Epithelial cell of esophagus (primary cell): ENCODE measurements at regions not wholly inside any gene's neighbourhood (a gene's known extent, or its start where the extent isn't known, plus 50 kb on each side); places are given as distances from the start of the nearest gene placed in this dataset.

Experiments
- DNase-seq: peaks from one replicate; pipeline ENCODE4 v3.0.0; 2010; ENCODE audit warnings: low read depth
- H3K4me3 ChIP-seq: 2 replicates; pipeline ENCODE4 v1.5.1; 2011; ENCODE audit warnings: mild to moderate bottlenecking, low read length, control low read depth
- TF ChIP-seq, protein P1 (sequence below): IDR thresholded peaks from 2 replicates; pipeline ENCODE4 v1.5.1; 2011; ENCODE audit warnings: low read depth, mild to moderate bottlenecking, low read length, control low read depth, inconsistent platforms; ENCODE audit not compliant: insufficient read depth; ENCODE audit errors: missing control alignments

GRCh38 chrX:63993936-63994335 is 208.9 kb upstream of the ARHGEF9 start:
- TF ChIP-seq, protein P1, sequence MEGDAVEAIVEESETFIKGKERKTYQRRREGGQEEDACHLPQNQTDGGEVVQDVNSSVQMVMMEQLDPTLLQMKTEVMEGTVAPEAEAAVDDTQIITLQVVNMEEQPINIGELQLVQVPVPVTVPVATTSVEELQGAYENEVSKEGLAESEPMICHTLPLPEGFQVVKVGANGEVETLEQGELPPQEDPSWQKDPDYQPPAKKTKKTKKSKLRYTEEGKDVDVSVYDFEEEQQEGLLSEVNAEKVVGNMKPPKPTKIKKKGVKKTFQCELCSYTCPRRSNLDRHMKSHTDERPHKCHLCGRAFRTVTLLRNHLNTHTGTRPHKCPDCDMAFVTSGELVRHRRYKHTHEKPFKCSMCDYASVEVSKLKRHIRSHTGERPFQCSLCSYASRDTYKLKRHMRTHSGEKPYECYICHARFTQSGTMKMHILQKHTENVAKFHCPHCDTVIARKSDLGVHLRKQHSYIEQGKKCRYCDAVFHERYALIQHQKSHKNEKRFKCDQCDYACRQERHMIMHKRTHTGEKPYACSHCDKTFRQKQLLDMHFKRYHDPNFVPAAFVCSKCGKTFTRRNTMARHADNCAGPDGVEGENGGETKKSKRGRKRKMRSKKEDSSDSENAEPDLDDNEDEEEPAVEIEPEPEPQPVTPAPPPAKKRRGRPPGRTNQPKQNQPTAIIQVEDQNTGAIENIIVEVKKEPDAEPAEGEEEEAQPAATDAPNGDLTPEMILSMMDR, result no peak
- no peak overlapping the region for H3K4me3 ChIP-seq
- no peak for DNase-seq

DNA sequence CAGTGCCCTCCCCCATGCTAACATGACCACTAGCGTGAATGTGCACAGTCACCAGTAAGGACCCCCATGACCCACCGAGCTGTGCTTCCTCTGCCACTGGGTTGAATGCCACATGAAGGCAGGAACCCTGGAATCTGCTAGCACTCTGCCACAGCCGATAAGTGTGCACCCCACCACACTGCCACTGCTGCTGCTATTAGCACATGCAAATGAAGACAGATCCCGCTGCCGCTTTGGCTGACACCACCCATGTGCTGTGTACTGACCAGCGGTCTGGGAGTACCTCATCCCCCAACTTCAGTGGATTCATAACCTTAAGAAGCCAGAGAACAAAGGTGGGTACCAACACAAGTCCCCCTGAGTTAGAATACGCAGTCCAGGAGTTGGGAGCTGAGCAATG is 200.9 kb upstream of the ARHGEF9 start:
- DNase-seq, result no peak
- TF ChIP-seq, protein P1, result no peak
- no peak overlapping the region for H3K4me3 ChIP-seq

GRCh38 chrX:63979480-63979879 is 194.5 kb upstream of the ARHGEF9 start:
- no peak overlapping the region for H3K4me3 ChIP-seq
- TF ChIP-seq, protein P1, result no peak
- DNase-seq, result no peak

DNA sequence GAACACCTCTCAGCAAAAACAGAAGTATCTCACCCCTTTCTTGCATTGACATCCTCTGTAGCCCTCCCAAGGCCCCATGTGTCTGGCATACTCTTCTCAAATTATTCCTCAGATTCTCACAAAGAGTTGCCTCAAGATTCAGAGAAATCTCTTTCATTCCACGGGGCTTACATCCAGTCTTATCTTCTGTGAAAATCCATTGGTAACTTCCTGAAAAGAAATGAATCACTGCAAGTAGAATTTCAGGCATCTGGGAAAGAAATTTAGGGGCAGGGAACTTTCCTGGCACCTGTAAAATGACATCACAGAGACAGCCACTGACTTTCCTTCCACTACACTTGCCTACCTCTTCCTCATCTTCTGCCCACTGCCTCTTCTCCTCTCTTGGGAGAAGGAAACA is 182.5 kb upstream of the ARHGEF9 start:
- H3K4me3 ChIP-seq, result no peak overlapping the region
- no peak for DNase-seq
- TF ChIP-seq, protein P1, result no peak

DNA sequence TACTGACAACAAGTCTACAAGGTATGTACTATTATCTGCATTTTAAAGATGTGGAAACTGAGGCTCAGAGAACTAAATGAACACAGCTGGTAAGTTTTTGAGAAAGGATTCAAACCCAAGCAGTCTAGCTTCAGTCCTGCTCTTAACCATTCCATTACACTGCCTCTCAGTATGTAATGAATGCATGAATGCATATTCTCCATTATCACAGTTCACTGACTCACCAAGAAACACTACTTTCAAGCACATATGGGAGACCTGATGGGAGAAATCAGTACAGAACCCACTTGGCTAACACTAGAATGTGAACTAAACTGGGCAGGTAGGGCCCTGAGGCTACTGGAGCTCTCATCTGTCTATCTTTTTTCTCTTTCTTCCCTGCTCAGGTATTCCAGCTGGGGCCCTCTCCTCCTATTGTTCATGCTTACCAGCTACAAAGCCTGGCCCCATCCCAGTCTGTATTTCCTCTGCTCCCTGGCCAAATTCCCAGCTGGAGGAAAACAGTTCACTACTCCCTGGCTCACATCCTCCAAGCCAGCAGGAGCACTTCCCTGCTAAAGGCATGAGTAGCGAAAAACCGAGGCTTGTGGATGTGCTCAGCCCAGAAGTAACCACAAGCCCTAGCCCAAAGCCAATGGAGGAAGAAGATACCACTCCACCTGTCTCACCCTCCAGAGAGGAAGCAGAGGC is 178.2 kb upstream of the ARHGEF9 start:
- TF ChIP-seq, protein P1, result no peak
- no peak for DNase-seq
- H3K4me3 ChIP-seq, result no peak overlapping the region

DNA sequence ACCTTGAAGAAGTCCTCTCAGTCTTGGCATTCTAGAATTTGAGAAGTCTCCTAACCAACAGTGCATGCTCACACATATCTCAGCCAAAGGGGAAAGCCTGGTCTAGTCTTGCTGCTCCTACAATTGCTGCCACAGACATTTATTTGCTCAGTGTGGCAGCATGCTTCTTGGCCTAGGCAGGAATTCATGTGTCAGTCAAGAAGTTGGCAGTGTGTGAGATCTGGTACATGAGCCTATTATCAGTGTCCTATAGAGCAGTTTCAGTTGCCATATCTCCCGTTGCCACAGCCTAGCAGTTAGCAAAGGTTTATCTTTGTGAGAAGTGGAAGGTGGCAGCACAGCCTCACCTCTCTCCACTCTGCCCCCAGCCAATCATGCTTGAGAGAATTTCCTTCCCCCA is 176.9 kb upstream of the ARHGEF9 start:
- TF ChIP-seq, protein P1, result no peak
- DNase-seq, result no peak
- no peak overlapping the region for H3K4me3 ChIP-seq

DNA sequence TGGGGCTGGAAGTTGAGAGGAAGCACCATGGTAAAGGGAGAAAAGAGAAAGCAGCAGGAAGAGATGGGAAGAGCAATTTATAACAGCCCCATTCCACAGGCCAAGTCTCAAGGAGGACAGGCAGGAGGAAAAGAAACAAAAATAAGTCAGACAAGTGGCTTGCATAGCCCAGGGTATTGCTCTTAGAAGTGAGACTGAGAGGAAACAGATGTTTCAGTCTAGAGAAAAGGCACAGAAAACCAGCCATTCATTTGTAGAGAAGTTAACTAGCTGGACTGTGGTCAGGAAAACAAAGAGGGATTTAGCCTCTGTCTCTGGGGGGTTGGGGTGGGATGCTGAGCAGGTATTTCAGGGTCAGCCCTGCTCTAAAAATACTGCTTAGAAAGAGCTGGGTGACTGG is 175.0 kb upstream of the ARHGEF9 start:
- no peak for DNase-seq
- H3K4me3 ChIP-seq, result no peak overlapping the region
- TF ChIP-seq, protein P1, result no peak
